Activated CD8-positive, alpha-beta memory T cell treated with anti-CD3 and anti-CD28 coated beads, Interleukin-2, amount 10 ng/mL, durations not matched to agents 7 days and 5 days (primary cell): ENCODE measurements at regions not wholly inside any gene's neighbourhood (a gene's known extent, or its start where the extent isn't known, plus 50 kb on each side); places are given as distances from the start of the nearest gene placed in this dataset.

ENCODE experiments used
- ATAC-seq: fragments of 150-1000 bp; cut with Tn5 transposase; one replicate; pipeline ENCODE4 v1.10.0; 2021; ENCODE audit warnings: moderate library complexity
- CTCF ChIA-PET: fragments of 350-600 bp; sonication (Branson Sonifier 250); formaldehyde crosslinking; loops from one replicate; lab custom pipeline; 2021; ENCODE audit warnings: antibody characterized with exemption; lab: Charles Lee
- DNase-seq: peaks from one replicate; pipeline ENCODE4 v3.0.0-alpha.2; 2020
- H3K27ac Mint-ChIP-seq: one replicate; pipeline ENCODE4 v1.8.0; 2021; ENCODE audit warnings: mild to moderate bottlenecking, mixed read lengths
- H3K27me3 Mint-ChIP-seq: one replicate; pipeline ENCODE4 v1.8.0; 2021; ENCODE audit warnings: mixed read lengths
- H3K36me3 Mint-ChIP-seq: one replicate; pipeline ENCODE4 v1.8.0; 2021; ENCODE audit warnings: mild to moderate bottlenecking, mixed read lengths
- H3K4me1 Mint-ChIP-seq: one replicate; pipeline ENCODE4 v1.8.0; 2021; ENCODE audit warnings: mixed read lengths
- H3K4me3 Mint-ChIP-seq: one replicate; pipeline ENCODE4 v1.8.0; 2021; ENCODE audit warnings: mild to moderate bottlenecking, moderate library complexity, mixed read lengths
- H3K9me3 Mint-ChIP-seq: one replicate; pipeline ENCODE4 v1.8.0; 2022; ENCODE audit warnings: low read depth, mixed read lengths

DNA sequence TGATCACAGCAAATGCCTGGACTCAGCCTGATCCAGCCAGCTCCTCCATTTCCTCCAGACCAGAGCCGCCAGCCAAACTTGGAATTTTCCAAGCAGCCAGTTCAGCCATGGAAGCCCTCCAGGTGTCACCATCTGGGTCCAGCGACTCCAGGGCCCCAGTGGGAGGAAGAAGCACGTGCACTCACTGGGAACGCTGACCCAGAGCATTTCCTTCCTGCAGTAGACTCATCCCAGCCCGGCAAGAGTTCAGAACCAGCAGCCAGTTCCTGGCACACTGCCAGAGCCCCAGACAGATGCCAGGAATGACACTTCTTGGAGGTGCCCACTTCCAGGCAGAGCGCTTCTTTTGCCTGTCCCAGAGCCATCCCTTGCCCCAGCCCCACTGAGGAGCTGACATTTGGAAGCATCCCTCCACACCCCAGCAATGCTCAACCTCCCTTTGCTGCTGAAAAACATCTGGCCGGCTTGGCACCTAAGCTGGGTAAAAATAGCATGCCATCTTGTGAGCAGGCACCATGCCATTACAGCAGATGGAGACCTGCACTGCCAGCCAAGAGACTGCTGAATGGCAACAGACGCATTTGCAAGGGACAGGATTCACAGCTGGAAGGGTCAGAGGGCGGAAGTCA, 460.3 kb upstream of the PROK2 start:
- no peaks in the 10 kb centered on the region for H3K9me3 Mint-ChIP-seq
- no peak overlapping the region for H3K27ac Mint-ChIP-seq
- peaks cover 4% of the 10 kb centered on the region for H3K27me3 Mint-ChIP-seq
- H3K4me3 Mint-ChIP-seq = no peak overlapping the region
- H3K4me1 Mint-ChIP-seq = no peaks in the 10 kb centered on the region
- ATAC-seq (no peak), DNase-seq (no peak)
- CTCF ChIA-PET = no interaction called here
- no peaks in the 10 kb centered on the region for H3K36me3 Mint-ChIP-seq

- Mint-ChIP-seq H3K27me3 (no peaks in the 10 kb centered on the region), H3K9me3 (no peaks in the 10 kb centered on the region), H3K27ac (no peak overlapping the region), H3K4me3 (no peak overlapping the region), H3K4me1 (no peaks in the 10 kb centered on the region), H3K36me3 (no peaks in the 10 kb centered on the region)
- CTCF ChIA-PET = no interaction called here
- ATAC-seq (no peak), DNase-seq (no peak)
Observed at GRCh38 chr3:72244396-72244795, 459.4 kb upstream of the PROK2 start.

DNA sequence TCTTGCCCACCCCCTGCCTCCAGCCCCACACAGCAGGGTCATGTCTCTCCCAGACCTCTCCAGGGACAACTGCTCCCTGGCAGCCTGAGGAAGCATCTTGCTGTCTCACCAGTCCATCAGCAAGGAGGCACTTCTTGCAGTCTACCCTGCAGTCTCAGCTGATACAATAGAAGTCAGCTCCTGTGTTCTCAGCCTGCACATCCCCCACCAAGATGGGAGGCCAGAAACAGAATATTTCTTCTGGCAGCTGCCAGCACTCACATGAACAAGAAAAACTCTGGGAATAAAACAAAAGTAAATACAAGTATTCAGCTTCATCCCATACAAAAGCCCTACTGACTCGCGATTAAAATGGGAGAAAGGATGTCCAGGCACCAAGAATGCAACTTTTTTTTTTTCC, 457.4 kb upstream of the PROK2 start:
- CTCF ChIA-PET = no interaction called here
- Mint-ChIP-seq H3K27ac (no peak overlapping the region), H3K36me3 (no peaks in the 10 kb centered on the region), H3K4me1 (no peaks in the 10 kb centered on the region), H3K9me3 (no peaks in the 10 kb centered on the region), H3K4me3 (no peak overlapping the region), H3K27me3 (no peaks in the 10 kb centered on the region)
- DNase-seq = no peak
- no peak for ATAC-seq

DNA sequence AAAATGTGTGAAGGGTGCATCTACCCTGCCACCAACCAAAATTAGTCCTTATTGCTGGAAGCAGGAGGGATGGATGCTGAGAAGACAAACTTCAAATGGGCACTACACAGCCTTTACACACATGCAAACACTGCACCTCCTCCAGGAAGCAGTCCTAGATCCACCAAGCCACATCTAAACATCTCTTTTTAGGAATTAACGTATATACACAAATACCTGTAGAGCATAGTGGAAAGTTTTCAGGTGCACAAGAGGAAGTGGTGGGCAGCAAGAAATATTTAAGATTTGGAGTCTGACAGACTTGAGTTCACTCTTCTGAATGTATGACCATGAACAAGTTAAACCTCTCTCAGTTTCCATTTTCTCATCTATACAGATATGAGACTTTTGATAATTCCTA, 456.6 kb upstream of the PROK2 start:
- H3K4me1 Mint-ChIP-seq = no peaks in the 10 kb centered on the region
- no peaks in the 10 kb centered on the region for H3K27me3 Mint-ChIP-seq
- no peaks in the 10 kb centered on the region for H3K9me3 Mint-ChIP-seq
- DNase-seq (no peak), ATAC-seq (no peak)
- H3K36me3 Mint-ChIP-seq = no peaks in the 10 kb centered on the region
- no peak overlapping the region for H3K27ac Mint-ChIP-seq
- CTCF ChIA-PET = no interaction called here
- H3K4me3 Mint-ChIP-seq = no peak overlapping the region

- no peak overlapping the region for H3K4me3 Mint-ChIP-seq
- DNase-seq (no peak), ATAC-seq (no peak)
- no peaks in the 10 kb centered on the region for H3K4me1 Mint-ChIP-seq
- H3K9me3 Mint-ChIP-seq = no peaks in the 10 kb centered on the region
- no peaks in the 10 kb centered on the region for H3K27me3 Mint-ChIP-seq
- H3K36me3 Mint-ChIP-seq = no peaks in the 10 kb centered on the region
- CTCF ChIA-PET = interaction anchor here (2.1 kb wide), 1 partner anchor 365 kb away, joined by 5 read pairs; no protein-coding TSS in a partner anchor
- no peak overlapping the region for H3K27ac Mint-ChIP-seq
Observed at GRCh38 chr3:72240531-72240930, 455.6 kb upstream of the PROK2 start.

GRCh38 chr3:72238801-72239200, 453.9 kb upstream of the PROK2 start:
- H3K27me3 Mint-ChIP-seq = no peaks in the 10 kb centered on the region
- no peak for DNase-seq
- no peak overlapping the region for H3K27ac Mint-ChIP-seq
- H3K4me3 Mint-ChIP-seq = no peak overlapping the region
- CTCF ChIA-PET = interaction anchor here (0.9 to 2.1 kb wide), 2 partner anchors 28 to 363 kb away, joined by 3 to 5 read pairs; no protein-coding TSS in a partner anchor
- ATAC-seq = no peak
- H3K36me3 Mint-ChIP-seq = no peaks in the 10 kb centered on the region
- H3K4me1 Mint-ChIP-seq = no peaks in the 10 kb centered on the region
- no peaks in the 10 kb centered on the region for H3K9me3 Mint-ChIP-seq

GRCh38 chr3:72238010-72238691, 453.2 kb upstream of the PROK2 start:
- Mint-ChIP-seq H3K4me1 (no peaks in the 10 kb centered on the region), H3K9me3 (no peaks in the 10 kb centered on the region), H3K36me3 (no peaks in the 10 kb centered on the region), H3K4me3 (no peak overlapping the region), H3K27ac (no peak overlapping the region), H3K27me3 (no peaks in the 10 kb centered on the region)
- CTCF ChIA-PET = no interaction called here
- no peak for DNase-seq
- no peak for ATAC-seq

GRCh38 chr3:72237679-72238009, 452.7 kb upstream of the PROK2 start:
- DNase-seq (no peak), ATAC-seq (no peak)
- CTCF ChIA-PET = no interaction called here
- Mint-ChIP-seq H3K27me3 (no peaks in the 10 kb centered on the region), H3K36me3 (no peaks in the 10 kb centered on the region), H3K4me3 (no peak overlapping the region), H3K27ac (no peak overlapping the region), H3K9me3 (no peaks in the 10 kb centered on the region), H3K4me1 (no peaks in the 10 kb centered on the region)

DNA sequence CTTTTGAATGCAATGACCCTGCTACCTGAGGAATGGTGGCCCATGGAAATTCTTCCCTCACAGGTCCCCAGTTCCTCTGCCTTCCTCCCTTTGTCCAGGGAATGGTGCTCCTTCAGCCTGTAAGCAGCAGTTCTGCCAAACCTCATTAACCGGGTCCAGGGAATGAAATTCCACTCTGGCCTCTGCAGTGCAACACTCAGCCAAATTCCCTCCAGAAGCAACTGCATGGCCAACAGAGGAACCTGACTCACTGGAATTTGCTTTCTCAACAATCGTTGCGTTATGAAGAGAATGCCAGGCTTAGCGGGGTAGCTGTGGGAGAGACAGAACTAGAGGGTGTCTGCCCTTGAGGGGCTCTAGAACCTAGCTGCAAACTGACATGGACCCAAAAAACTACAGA, 449.4 kb upstream of the PROK2 start:
- Mint-ChIP-seq H3K4me1 (no peaks in the 10 kb centered on the region), H3K9me3 (no peaks in the 10 kb centered on the region), H3K4me3 (no peak overlapping the region), H3K27me3 (peaks cover 6% of the 10 kb centered on the region), H3K36me3 (no peaks in the 10 kb centered on the region), H3K27ac (no peak overlapping the region)
- DNase-seq = no peak
- ATAC-seq = no peak
- CTCF ChIA-PET = no interaction called here

DNA sequence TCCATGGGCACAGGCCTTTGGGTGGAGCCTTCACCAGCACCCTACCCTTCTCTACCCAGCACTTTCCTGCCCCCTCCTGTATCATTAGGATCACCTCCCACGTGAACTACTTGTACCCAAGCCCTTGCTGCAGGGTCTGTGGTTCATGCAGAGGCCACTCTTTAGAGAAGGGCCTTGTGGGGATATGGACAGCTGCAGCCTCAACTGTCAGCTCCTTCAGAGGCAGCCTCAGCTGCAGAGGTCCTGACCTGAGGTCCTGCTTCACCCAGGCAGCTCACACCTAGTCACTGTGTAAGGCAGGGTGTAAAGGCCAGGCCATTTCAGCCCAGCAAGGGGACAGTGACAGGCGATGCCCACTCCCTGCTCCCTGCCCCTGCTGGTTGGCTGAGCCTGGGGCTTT, 448.6 kb upstream of the PROK2 start:
- ATAC-seq (no peak), DNase-seq (no peak)
- CTCF ChIA-PET = no interaction called here
- no peak overlapping the region for H3K27ac Mint-ChIP-seq
- peaks cover 6% of the 10 kb centered on the region for H3K27me3 Mint-ChIP-seq
- H3K36me3 Mint-ChIP-seq = no peaks in the 10 kb centered on the region
- H3K4me1 Mint-ChIP-seq = no peaks in the 10 kb centered on the region
- no peaks in the 10 kb centered on the region for H3K9me3 Mint-ChIP-seq
- H3K4me3 Mint-ChIP-seq = no peak overlapping the region

DNA sequence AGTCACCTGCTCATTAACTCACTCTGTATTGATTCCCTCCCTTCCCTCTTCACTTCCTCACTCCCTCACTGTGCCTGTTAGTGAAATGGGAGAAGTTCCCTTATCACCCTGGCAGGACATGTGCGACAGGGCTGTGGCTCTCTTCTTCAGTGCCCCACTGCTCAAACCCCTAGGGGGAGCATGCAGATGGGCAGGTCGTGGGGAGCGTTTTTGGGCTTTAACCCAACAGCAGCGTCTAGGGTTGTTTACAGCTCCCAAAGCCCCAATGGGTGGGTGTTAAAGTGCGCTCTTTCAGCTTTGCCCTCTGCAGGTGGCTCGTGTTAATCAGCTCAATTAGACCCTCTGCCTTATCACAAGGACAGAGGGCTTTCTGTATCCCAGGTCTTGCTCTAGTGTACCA, 447.8 kb upstream of the PROK2 start:
- Mint-ChIP-seq H3K9me3 (no peaks in the 10 kb centered on the region), H3K4me3 (no peak overlapping the region), H3K27me3 (peaks cover 12% of the 10 kb centered on the region), H3K36me3 (no peaks in the 10 kb centered on the region), H3K27ac (no peak overlapping the region), H3K4me1 (no peaks in the 10 kb centered on the region)
- CTCF ChIA-PET = no interaction called here
- ATAC-seq = no peak
- no peak for DNase-seq

DNA sequence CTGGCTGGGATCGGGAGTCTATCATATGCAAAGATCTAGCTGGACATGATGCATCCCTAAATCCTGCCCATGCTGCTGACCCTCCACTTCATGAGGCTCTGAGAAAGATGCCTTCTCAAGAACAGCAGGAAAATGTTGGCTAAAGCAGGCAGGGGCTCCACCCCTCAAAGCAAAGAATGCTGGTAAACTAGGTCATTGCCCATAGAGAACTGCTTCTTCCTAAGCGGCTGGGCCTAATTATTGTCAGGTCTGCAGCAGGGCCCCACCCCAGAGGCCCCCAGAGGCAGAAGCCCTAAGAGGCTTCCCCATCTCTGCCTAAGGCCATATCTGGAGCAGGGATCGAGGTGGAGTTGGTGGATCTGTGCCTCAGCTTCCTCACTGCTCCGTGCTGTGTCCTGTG, 447.4 kb upstream of the PROK2 start:
- CTCF ChIA-PET = no interaction called here
- Mint-ChIP-seq H3K36me3 (no peaks in the 10 kb centered on the region), H3K27ac (no peak overlapping the region)

GRCh38 chr3:72231439-72232196, 446.7 kb upstream of the PROK2 start:
- no peaks in the 10 kb centered on the region for H3K9me3 Mint-ChIP-seq
- DNase-seq = no peak
- CTCF ChIA-PET = no interaction called here
- H3K4me3 Mint-ChIP-seq = no peak overlapping the region
- no peaks in the 10 kb centered on the region for H3K4me1 Mint-ChIP-seq
- peaks cover 14% of the 10 kb centered on the region for H3K27me3 Mint-ChIP-seq
- ATAC-seq = no peak
- no peaks in the 10 kb centered on the region for H3K36me3 Mint-ChIP-seq
- no peak overlapping the region for H3K27ac Mint-ChIP-seq

More for the DNA sequence above, 447.4 kb upstream of the PROK2 start:
- H3K4me3 Mint-ChIP-seq = no peak overlapping the region
- peaks cover 14% of the 10 kb centered on the region for H3K27me3 Mint-ChIP-seq
- ATAC-seq (no peak), DNase-seq (no peak)
- no peaks in the 10 kb centered on the region for H3K9me3 Mint-ChIP-seq
- no peaks in the 10 kb centered on the region for H3K4me1 Mint-ChIP-seq

GRCh38 chr3:72230774-72231379, 445.9 kb upstream of the PROK2 start:
- Mint-ChIP-seq H3K27ac (no peak overlapping the region), H3K36me3 (no peaks in the 10 kb centered on the region), H3K27me3 (peaks cover 14% of the 10 kb centered on the region), H3K4me3 (no peak overlapping the region), H3K9me3 (peaks cover 2% of the 10 kb centered on the region), H3K4me1 (no peaks in the 10 kb centered on the region)
- no peak for DNase-seq
- CTCF ChIA-PET = no interaction called here
- ATAC-seq = no peak
